HL-60/S4 (cell line): ENCODE measurements at regions not wholly inside any gene's neighbourhood (a gene's known extent, or its start where the extent isn't known, plus 50 kb on each side); places are given as distances from the start of the nearest gene placed in this dataset.
"Not testable (repeated sequence)": the region's sequence is repeated elsewhere in the genome, so short reads cannot be mapped to it uniquely, and the experiment has no call there.

Experiments
- in situ Hi-C: fragments of 300-500 bp; cut with MboI; formaldehyde crosslinking; loops from 2 replicates; pipeline ENCODE4 v1.14.3; 2022; ENCODE audit warnings: low sequenced_read_pairs

DNA sequence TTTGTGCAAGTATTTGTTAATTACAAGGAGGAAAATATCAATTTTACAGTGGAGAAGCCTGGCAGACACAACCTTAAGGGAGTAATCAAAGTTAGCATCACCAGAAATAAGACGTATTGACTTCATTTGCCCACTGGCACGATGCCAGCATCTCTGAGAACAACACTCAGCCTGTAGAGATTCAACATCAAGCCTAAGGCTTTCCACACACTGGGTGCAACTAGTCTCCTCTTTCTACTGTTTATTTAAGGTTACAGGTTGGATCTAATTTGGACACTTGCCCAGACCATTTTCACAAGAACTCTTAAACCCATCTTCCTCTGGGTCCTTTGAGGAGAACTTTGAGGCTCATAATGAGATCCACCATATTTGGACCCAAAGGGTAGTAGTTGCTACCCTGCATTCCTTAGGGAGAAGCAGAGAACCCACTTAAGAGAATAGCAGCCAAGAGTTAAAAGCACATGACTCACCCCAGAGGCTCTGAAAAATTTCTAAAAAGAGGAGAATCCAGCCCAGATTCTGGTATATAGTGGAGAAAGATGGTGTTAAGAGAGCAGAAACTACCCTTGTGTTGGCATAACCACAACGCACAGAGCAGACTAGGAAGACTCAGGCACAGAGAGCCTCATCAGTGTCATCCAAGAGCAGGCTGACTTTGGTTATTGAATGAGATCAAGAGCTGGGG lies 97.3 kb downstream of the CCDC71L start:
- in situ Hi-C loops: no loop called here

DNA sequence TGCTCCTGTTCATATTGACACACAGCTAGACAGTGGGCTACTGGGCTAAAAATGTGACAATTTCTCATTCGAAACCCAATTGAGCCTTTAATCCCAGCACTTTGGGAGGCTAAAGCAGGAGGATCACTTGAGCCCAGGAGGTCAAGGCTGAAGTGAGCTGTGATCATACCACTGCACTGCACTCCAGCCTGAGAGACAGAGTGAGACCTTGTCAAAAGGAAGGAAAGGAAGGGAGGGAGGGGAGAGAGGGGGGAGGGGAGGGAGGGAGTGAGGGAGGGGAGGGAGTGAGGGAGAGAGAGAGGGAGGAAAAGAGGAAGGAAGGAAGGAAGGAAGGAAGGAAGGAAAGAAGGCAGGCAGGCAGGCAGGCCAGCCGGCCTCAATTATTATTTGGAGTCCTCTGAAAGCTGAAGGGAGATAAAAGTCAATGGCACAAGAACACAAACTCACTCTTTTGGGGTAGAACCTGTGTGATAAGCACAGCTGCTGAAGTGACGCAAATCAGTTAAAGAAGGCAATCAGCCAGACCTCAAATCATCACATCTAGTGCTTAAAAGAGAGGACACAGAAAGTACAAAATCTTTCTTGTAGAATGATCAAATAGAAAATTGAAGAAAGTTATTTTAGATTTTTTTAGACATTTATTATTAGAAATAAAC lies 98.1 kb downstream of the CCDC71L start:
- in situ Hi-C loops: no loop called here

DNA sequence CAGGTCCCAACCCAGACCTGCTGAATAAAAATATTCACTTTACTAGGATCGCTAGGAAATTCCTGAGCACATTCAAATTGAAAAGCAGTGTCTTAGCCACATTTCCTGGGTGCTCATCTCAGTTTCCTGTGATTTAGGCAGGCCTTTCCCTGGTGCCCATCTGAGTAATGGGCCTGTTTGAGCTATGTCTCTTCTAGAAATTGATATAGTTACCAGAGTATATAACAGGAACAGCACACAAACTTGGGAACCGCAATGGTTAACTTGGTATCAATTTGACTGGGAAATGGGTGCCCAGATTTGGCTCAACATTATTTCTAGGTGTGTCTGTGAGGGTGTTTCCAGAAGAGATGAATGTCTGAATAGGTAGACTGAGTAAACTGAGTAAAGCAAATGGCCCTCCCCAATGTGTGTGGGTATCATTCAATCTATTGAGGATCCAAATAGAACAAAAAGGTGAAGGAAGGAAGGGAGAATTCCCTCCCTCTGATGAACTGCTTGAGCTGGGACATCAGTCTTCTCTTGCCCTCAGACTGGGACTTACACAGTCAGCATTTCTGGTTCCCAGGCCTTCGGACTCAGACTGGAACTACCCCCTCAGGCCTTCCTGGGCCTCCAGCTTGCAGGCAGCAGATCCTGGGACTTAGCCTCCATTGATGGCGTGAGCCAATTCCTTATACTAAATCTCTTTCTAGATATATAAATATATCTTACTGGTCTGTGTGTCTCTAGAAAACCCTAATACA lies 99.1 kb downstream of the CCDC71L start:
- in situ Hi-C loops: no loop called here

DNA sequence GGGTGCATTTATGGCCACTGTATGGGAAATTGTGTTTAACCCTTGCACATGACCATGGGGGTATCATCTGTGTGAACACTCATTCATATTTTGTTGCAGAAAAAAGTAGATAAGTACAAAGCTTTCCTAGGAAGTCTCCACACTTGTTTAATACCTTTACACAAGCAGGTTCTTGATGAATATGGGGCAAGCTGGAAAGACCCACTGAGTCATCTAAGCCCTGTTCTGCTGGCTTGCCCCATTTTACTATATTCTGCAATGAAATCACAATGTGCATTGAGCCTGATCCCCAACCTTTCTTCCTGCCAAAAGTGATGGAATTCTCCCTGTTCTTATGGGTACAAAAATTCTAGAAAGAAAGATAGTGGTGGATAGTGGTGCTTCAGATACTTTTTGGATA lies 99.8 kb downstream of the CCDC71L start:
- in situ Hi-C loops: no loop called here

DNA sequence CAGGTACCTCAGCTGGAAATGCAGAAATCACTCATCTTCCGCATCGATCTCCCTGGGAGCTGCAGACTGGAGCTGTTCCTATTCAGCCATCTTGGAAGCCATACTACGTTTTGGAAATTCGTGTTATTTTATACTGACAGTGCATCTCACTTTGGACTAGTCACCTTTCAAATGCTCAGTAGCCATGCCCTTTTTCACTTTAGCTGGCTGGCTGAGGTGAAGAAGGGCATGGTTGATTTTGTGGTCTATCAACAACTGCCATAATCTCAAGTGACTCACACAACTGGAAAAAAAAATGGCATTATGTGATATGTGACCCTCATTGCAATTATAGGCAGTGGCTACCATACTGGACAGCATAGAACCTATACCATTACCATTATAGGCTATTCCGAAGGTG lies 100.5 kb downstream of the CCDC71L start:
- in situ Hi-C loops: no loop called here

DNA sequence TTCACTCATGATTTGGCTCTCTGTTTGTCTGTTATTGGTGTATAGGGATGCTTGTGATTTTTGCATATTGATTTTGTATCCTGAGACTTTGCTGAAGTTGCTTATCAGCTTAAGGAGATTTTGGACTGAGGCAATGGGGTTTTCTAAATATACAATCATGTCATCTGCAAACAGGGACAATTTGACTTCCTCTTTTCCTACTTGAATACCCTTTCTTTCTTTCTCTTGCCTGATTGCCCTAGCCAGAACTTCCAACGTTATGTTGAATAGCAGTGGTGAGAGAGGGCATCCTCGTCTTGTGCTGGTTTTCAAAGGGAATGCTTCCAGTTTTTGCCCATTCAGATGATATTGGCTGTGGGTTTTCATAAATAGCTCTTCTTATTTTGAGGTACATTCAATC lies 104.7 kb downstream of the CCDC71L start:
- in situ Hi-C loops: not testable (repeated sequence)

DNA sequence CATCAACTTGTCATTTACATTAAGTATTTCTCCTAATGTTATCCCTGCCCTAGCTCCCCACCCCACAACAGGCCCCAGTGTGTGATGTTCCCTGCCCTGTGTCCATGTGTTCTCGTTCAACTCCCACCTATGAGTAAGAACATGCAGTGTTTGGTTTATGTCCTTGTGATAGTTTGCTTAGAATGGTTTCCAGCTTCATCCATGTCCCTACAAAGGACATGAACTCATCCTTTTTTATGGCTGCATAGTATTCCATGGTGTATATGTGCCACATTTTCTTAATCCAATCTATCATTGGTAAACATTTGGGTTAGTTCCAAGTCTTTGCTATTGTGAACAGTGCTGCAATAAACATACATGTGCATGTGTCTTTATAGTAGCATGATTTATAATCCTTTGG lies 106.3 kb downstream of the CCDC71L start:
- in situ Hi-C loops: not testable (repeated sequence)

DNA sequence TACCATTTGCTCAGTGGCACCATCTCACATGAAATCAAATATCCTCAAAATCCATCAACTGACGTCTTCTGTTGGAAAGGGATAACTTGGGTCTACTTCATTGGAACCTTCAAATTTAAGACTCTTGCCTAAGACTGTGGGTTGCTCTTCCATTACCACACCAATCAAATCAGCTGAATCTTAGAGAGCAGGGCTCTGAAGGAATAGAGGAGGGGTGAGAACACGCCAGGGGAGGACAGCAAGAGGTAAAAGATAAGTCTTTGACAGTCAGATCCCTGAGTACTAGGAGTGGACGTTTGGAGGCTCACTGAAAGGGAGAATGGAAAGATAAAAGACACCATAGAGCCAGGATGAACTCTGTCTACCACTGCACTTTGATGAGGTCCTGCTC lies 107.5 kb downstream of the CCDC71L start:
- in situ Hi-C loops: no loop called here

DNA sequence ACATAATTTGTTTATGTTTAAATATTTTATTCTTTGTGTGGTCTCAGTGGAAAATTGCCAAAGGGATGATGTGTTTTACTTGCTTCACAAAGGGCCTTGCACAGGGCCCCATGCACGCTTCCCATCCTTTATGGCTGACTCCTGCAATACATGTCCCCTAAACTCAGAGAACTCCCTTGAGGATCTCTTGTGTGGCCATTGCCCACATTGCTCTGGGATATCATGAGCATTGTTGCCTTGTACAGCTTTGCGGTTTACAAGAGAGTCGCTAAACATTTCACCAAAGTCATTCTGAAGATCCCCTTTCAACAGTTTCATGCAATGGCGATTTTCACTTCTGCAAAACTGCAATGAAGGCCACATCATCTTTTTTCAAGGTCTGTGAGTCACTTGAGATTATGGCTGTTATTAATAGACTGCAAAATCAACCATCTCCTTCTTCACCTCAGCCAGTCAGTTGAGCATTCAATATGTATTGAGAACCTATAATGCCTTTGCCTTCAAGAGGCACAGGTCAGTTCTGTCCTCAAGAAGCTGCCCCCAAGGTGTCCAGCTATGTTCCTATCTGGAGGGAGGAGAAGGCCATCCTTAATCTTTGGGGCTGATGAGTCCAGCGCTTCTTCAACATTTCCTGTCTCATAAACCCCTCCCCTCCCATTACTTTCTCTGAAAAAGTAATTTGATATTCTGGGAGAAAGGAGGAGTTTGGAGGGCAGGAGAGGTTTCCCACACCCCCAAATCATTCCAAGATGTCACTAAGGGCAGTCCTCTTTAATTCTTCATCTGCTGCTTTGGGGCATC lies 108.1 kb downstream of the CCDC71L start:
- in situ Hi-C loops: no loop called here

DNA sequence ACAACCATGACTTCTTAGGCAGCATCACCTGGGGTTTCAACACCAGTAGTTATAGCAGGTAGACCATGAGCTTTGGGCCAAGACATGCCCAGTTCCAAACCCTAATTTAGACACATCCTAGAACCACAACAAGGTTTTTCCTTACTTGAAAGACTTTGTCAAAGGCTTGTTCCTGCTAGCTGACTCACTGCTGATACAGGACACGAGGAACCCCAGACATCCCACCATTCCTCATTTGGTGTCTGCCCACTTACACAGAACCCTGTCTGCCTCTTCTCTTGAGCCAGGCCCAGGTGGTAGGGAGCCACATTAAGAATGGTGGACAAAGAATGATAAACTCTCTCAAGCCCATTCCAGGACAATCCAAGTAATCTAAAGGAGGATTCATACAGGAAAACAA lies 109.0 kb downstream of the CCDC71L start:
- in situ Hi-C loops: no loop called here

DNA sequence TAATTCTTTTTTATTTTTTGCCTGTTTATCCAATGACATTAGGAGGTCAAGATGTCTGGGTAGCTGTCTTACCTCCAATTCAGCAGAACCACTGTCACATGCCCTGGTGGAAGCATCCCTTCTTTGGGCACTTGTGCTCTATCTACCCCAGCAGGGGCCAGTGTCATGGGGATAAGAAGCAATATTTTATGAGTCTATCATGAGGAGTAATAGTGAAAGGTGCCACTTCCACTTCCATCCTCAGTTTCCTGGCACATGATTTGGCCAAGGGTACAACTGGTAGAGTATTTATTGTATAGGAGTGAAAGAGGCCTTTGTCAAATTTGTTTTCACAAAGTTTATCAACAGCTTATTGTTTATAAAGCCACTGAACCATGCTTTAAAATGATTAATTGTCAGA lies 112.5 kb downstream of the CCDC71L start:
- in situ Hi-C loops: loop anchor here (25.0 kb wide), 1 partner anchor 189 kb away; no protein-coding TSS in a partner anchor

DNA sequence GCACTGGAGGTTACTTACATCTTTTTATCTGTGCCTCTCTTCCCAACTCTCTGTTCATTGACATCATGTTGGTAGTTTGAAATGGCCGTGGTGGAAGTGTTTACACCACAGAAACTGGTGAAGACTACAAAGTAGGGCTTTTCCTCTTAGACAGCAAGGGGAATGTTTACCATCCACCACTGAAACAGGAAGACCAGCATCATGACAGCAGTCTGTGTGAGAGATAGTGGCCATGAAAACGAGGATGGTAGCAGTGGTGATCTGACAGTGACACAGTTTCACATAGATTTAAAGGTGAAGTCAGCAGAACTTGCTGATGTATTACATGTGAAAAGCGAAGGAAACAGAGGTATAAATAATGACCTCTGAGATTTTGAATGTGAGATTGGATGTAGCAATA lies 115.7 kb downstream of the CCDC71L start:
- in situ Hi-C loops: loop anchor here (25.0 kb wide), 1 partner anchor 192 kb away; no protein-coding TSS in a partner anchor

DNA sequence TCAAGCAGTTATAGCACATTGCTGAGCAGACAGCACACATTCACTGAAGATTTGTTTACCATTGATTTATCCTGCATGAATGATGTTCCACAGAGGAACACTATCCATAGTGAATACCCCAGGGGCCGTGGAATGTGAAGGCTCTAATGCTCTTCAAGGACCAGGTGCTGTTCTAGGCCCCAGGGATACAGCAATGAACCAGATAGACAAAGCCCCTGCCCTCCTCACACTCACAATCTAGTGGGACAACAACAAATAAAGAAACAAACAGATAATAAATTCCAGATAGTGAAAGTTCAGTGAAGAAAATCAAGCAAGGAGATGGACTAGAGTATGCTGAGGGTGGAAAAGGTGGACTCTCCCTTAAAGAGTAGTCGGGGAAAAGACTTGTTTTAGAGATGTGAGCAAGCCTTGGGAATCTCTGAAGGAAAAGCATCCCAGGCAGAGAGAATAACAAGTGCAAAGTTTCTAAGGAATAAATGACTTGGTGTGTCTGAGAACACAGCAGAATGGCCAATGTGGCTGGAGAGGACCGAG lies 117.7 kb downstream of the CCDC71L start:
- in situ Hi-C loops: loop anchor here (25.0 kb wide), 1 partner anchor 194 kb away; no protein-coding TSS in a partner anchor

DNA sequence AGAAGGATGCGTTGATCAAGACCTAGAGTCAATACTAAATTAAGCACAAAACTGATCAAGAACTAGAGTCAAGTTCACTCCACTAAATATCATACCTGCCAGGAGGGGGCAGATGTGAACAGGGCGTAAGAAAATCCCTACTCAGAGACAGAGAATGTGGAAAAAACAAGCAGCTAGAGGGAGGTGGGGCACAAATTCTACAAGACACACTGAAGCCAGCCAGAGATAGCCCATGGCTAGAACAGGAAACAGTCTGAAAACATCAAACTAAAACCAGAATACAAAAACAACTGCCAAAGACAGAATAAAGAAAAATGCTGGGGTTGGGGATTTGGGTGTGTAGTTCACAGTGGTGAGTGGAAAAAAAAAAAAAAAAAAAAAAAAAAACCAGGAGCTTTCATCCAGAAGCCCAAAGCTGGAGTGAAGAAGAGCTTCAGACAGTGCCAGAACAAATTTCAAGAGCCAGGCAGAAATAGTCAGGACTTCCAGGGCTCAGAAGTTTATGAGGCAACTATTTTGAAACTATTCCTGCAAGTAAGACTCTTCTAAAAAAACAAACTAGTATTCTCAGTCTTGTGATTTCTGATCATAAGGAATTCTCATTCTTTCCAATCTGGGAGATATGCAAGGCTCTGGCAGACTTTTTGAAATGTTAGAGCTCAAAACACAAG lies 118.3 kb downstream of the CCDC71L start:
- in situ Hi-C loops: loop anchor here (25.0 kb wide), 1 partner anchor 195 kb away; no protein-coding TSS in a partner anchor

DNA sequence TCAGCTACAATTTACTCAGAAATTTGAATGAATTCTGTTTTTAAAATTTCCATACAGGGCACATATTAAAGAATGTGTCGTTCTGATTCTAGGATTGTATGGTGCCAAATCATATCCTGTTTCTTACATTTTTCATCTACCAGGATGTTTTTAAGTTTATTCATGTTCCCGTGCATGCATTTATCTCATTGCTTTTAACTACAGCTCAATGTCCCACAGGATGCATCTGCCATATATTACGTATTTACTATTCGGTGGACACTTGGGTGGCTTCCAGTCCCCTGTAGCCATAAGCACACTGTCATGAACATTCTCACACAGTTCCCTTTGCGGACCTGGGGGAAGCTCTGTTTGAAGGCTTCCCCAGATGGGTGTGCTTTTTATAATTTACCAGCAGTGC lies 122.3 kb downstream of the CCDC71L start:
- in situ Hi-C loops: loop anchor here (25.0 kb wide), 1 partner anchor 199 kb away; no protein-coding TSS in a partner anchor

DNA sequence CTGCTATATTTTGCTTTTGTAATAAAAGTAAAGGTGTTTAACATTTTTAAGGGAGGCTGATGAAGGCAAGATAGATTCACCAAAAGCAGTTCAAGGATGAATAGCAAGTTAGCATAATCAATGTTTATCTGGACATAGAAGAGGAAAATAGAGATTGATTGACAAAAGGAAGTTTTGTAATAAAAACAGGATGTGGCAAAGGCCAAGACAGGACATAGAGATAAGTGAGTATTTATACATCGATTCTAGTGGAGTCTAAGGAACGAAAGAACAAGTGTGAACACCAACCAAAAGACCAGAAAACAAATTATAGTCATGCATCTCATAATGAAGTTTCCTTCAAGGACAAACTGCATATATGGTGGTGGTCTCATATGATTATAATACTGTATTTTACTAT lies 123.8 kb downstream of the CCDC71L start:
- in situ Hi-C loops: loop anchor here (25.0 kb wide), 1 partner anchor 200 kb away; no protein-coding TSS in a partner anchor

DNA sequence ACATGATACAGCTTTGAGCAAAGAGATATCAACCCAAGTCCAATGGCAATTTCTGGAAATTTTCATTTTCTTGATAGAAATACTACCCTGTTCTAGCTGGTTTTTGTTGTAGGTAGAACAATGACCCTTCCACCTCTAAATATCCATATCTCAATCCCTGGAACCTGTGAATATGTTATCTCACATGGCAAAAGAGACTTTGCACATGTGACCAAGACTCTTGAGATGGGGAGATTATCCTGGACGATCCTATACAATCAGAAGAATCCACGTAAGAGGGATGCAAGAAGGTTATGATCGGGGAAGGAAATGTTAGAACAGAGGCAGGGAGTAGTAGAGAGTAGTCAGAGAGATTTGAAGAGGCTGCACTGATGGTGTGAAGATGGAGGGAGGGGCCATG lies 124.9 kb downstream of the CCDC71L start:
- in situ Hi-C loops: loop anchor here (25.0 kb wide), 1 partner anchor 201 kb away; no protein-coding TSS in a partner anchor

DNA sequence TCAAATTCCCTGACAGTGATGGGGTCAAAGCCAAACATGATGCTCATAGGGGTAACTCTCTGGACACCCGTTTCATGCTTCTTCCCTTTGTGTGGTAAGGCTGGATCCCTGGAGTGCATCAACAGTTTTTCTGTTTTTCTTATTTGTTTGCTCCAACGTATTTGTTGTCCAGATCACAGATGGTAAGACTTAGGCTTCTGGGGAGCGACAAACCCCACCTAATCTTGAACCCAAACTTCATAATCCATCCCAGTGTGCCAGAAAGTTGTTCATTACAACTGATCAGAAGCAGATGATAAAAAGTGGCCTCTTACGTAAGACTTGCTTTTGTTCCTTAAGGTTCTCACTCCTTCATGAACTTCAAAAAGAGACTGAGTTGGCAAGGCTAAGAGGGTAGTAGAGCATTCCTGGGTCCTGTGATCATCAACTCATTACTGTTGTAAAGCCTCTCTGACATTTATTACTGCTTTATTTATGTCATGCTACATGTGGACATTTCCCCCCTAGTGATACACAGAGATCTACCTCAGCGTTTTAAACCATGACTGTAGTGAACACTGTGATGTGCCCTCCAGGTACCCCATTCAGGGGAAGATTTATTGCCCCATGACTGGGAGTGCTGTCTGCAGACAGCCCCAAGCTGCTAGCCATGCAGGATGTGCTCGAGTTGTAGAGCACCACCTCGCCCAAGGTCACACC lies 125.6 kb downstream of the CCDC71L start:
- in situ Hi-C loops: loop anchor here (25.0 kb wide), 1 partner anchor 202 kb away; no protein-coding TSS in a partner anchor

DNA sequence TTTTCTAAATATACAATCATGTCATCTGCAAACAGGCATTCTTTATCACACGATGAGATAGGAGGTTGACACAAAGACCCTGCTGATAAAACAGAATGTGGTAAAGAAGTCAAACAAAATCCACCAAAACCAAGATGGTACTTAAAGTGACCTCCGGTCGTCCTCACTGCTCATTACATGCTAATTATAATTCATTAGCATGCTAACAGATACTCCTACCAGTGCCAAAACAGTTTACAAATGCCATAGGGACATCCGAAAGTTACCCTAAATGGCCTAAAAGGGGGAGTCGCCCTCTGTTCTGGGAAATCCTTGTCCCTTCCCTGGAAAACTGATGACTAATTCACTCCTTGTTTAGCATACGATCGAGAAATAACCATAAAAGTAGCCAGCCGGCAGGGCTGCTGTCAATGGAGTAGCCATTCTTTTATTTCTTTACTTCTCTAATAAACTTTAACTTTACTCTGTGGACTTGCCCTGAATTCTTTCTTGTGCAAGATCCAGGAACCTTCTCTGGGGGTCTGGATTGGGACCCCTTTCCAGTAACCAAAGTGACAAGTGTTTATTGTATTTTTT lies 126.6 kb downstream of the CCDC71L start:
- in situ Hi-C loops: loop anchor here (25.0 kb wide), 1 partner anchor 203 kb away; no protein-coding TSS in a partner anchor
